ENCODE measurements at regions not wholly inside any gene's neighbourhood (a gene's known extent, or its start where the extent isn't known, plus 50 kb on each side); places are given as distances from the start of the nearest gene placed in this dataset.

- DNase-seq, result no peak
Observed at GRCh38 chr5:166507810-166508425, 1783.5 kb upstream of the WWC1 start.

DNA sequence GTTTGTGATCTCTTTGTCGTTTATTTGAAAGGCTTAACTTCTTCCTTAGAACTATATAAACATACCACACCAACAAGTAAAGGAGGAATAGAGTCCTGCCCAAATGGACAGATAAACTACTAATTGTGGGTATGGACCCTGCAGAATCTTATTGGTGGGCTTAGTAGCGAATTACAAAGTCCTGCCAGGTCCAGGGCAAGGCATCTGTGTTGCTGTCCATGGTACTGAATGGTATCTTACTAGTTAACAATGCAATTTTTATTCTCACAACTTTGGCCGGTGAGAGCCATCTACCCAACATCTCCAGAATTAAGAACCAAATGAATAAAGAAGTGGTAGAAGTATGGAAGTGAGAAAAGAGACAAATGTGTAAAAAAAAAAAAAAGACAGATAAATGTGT lies 1782.4 kb upstream of the WWC1 start:
- DNase-seq, result no peak

GRCh38 chr5:166517976-166518375 lies 1773.5 kb upstream of the WWC1 start:
- no peak for DNase-seq

- no peak for DNase-seq
Observed at GRCh38 chr5:166523206-166523605, 1768.2 kb upstream of the WWC1 start.

- no peak for DNase-seq
Observed at GRCh38 chr5:166529200-166529599, 1762.2 kb upstream of the WWC1 start.

DNA sequence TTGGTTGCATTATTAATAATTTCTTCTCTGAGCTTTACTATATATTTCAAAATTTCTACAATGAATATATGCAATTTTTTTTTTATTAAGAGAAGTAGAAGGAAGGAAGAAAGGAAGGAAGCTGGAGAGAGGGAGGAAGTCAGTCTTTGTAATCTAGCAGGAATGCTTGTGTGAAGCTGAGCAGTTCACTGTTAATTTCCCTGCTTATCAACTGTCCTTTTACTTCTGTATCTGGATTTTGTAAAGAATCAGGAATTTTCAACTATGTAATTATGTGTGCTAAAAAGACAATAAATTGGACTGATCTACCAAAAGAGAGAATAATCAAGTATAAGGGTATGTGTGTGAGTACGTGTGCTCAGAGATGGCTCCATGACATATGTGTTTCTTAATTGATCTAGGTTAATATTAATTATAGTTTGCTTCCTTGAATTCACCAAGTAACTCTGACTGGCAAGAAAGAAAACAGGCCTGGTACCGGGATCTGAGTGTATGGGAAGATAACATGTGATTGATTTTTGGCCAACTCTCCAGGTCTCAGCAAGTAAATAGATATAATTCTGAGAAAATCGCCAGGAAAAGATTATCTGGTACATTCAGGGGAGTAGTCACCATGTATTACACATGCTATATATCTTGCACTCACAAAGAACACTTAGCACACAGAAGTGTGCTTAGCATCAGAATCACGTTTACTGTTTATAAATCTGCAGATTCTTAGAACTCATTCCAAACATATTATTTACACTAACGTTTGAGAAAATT lies 1758.8 kb upstream of the WWC1 start:
- DNase-seq, result no peak

DNA sequence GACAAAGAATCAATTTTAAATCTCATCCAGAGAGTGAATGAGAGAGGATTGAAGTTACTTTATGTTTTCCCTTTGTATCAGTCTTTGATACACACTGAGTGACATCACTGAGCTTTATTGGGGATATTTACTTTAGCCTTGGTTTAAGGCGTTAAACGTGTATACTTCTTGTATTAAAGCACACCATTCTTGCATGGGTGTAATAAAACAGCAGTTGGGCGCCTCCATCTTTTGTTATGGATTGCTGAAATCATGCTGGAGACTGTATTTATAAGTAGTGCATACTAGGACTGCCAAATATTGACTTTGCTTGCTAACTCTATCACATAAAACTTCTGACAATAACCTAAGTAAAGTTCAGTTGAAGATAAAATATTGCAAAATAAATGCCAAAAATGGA lies 1755.8 kb upstream of the WWC1 start:
- no peak for DNase-seq

GRCh38 chr5:166540156-166540555 lies 1751.3 kb upstream of the WWC1 start:
- DNase-seq, result no peak

DNA sequence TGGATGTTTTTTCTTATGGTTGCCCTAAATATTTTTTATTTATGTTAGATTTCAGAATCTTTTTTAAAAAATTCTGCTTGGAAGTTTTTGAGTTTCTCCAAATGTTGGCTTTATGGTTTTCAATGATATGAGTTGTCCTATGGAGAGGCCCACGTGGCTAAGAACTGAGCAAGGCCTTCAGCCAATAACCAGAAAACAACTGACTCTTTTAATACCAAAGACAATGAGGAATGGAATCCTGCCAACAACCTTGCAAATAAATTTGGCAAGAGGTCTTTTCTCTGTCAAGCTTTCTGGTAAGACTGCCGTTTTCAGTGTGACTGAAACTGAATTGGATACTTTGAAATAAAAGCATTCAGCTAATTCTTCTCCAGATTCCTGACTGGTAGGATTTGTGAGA lies 1740.1 kb upstream of the WWC1 start:
- no peak for DNase-seq

DNA sequence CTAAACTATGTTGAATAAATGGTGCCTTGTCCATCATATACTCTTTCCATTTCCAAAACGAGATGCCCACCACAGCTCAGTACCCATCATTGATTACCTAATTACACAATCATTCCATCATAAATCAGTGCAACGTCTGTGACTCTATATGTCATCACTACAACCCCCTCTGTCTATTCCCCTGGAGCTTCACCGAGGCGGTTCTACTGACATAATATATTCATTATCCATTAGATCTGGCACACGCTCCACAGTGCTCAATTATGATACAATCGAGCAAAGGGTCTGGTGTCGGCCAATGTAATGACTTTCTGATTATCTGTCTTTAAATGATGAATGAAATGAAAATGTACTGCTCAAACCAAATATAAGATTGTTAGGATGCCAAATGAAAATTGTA lies 1737.7 kb upstream of the WWC1 start:
- DNase-seq, result no peak

DNA sequence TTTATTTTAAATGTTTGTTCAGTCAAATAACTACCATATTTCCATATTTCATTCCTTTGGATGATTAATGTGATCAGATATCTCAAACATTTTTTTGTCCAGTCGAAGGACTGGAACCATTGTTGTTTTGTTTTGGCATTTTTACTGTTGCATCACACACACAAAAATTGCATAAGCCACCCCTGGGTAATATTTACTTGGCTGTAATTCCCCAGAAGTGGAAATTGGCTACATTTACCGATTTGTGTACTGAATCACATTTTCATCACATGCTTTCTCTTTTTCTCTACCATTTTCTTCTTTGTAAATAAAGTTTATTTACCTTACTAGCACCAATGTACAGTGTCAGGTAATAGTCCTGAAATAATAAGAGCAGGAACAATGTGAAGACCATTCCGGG lies 1729.7 kb upstream of the WWC1 start:
- no peak for DNase-seq

DNA sequence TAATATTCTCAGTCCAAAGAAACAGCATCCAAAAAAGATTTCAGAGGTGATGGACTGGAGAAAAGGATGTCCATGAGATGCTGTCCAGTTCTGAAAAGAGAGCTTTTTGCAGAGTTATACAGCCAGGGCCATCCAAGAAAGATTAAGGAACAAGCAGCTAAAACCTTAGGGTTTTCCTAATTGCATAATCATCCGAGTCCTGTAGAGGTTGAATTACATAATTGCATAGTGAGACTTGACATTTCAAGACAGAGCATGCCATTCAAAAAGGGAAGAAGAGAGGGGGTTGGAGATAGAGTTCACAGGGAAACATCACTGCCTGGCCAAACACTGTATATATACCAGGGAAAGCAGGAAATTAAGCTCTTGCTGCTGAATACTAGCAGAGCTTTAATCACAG lies 1729.2 kb upstream of the WWC1 start:
- DNase-seq, result no peak

GRCh38 chr5:166566725-166567124 lies 1724.7 kb upstream of the WWC1 start:
- no peak for DNase-seq

GRCh38 chr5:166570865-166571264 lies 1720.6 kb upstream of the WWC1 start:
- DNase-seq, result no peak

DNA sequence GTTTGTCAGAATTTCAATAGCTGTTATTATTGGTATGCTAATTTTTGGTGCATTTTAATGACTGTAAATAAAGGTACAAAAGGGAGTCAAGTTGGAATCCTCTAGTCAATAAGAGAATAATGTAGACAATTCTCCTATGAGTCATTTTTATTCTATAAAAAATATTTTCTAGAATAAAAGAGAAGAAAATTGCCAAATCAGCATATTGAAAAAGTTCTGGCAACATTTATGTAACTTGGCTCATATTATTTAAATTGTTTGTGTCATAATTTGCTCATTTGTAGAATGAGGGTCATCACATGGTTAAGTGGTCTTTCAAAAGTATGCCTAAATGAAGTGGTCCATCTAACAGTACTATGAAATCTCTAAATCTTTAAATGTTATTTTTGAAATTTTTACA lies 1719.8 kb upstream of the WWC1 start:
- DNase-seq, result no peak

- no peak for DNase-seq
Observed at GRCh38 chr5:166576323-166576722, 1715.1 kb upstream of the WWC1 start.

- DNase-seq, result no peak
Observed at GRCh38 chr5:166581826-166582225, 1709.6 kb upstream of the WWC1 start.

GRCh38 chr5:166582416-166582815 lies 1709.0 kb upstream of the WWC1 start:
- DNase-seq, result no peak

GRCh38 chr5:166594567-166594966 lies 1696.9 kb upstream of the WWC1 start:
- DNase-seq, result no peak

DNA sequence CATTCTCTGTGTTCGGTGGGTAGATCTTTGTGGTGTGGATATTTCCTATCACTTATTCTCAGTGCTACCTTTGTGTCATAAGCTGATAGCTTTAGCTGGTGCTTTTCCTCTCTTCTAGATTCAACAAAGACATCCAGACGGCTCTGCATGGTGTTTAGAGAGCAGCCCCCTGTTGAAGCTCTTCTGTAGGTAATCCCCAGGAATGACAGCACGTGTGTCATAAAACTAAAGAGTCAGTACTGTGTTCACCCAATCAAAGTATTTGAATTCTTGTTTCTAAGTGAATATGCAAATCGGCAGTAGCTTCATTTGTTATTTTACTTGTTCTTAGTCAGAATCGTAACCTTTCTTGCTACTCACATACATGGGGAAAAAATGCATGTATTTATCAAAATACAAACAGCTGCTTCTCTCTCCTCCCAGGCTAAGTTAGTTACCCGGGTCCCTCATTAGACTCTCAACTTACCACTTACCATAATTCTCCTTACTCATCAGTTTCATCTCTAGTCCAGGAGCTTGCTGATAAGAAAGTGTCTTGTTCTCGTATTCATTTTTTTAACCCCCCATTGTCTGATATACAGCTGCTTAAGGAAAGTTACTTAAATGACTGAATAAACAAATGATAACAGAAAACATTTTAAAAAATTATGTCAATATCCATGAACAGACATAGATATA lies 1696.0 kb upstream of the WWC1 start:
- peak; percentile 6 for DNase-seq

GRCh38 chr5:166596043-166596442 lies 1695.4 kb upstream of the WWC1 start:
- no peak for DNase-seq

- DNase-seq, result no peak
Observed at GRCh38 chr5:166602271-166602670, 1689.2 kb upstream of the WWC1 start.

DNA sequence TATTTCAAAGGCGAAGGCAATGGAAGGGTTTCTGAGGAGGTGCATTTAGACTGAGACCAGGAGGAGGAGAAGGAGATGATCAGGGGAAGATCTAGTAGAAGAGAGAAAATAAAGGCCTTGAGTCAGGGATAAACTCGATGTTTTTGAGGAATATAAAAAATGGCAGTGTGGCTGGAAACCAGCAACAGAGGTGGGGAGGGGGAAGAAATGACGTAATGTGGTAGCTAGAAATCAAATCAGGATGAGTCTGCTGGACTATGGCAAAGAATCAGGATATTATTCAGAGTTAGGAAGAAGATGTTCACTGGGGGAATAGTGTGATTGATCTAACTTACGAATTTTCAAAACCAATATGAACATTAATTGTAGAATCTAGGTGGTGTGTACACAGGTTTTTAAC lies 1673.9 kb upstream of the WWC1 start:
- DNase-seq, result no peak

GRCh38 chr5:166618526-166618925 lies 1672.9 kb upstream of the WWC1 start:
- DNase-seq, result no peak

Measured in NCI-H1048 (cell line).